GM18867 (cell line): ENCODE measurements at regions not wholly inside any gene's neighbourhood (a gene's known extent, or its start where the extent isn't known, plus 50 kb on each side); places are given as distances from the start of the nearest gene placed in this dataset.
A peak's percentile ranks its signal among the peaks of the same experiment; 100 is the strongest.

Experiments used
- ATAC-seq: cut with Tn5 transposase; IDR thresholded peaks from one replicate; pipeline ENCODE4 v1.9.1; 2021; ENCODE audit warnings: mild to moderate bottlenecking, moderate library complexity; ENCODE audit not compliant: unreplicated experiment

DNA sequence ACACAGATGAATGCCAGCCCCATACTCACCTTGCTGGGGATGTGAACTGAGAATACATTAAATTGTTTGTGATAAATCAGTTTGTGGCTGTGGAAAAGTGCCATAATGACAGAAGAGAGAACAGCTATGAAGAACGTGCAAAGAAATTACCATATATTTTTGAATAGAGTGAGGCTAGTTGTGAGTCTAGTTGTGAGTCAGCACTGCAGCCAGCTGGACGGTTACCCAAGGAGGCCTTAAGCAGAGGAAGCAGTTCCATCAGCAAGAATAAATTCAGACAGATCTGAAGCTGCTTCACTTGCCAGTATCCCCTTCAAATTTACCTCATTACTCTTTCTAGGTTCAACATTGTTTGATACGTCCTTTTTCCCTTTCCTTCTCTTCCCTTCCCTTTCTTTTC is 446.0 kb downstream of the MTRR start:
- no peak for ATAC-seq

DNA sequence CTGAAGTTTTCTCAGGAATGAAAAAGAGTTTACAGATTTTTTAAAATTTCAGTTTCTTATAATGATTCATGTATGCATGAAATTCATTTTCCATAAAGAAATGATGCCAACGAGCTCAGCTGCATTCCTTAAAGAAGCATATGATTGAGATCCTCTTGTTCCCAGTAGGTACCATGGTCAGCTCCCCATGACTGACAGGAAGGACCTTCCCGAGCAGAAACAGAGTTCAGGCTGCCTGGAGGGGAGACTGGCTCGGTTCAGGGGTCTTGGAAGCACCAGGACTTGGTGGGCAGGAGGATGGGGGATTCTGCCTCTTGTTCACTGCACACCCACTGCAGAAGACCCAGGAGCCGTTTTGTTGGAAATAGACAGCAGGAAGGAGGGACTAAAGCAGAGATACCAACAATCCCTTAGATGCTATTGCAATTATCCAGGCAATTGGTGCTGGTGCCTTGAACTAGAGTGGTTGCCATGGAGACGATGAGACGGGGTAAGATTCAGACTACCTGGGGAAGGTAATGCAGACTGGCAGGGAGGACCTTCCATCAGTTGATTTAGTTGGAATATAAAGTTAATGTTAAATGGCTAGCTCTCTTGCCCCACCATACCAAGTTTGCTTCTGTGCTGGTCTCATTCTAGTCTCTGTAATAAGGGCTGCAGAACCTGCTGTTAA is 447.8 kb downstream of the MTRR start:
- no peak for ATAC-seq

DNA sequence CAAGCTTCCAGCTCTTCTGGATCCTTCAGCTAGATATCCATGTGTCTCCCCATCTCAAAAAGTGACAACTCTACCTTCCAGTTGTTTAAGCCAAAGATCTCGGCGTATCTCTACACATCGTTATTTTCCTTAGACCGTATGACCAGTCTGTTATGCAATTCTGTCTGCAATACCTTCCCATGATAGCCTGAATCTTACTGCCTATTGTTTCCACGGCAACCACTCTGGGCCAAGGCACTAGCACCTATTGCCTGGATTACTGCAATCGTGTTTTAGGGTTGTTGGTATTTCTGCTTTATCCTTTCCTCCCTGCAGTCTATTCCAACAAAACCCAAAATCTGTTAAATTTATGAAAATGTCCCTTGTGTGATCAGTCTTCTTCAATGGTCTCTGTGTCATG is 448.4 kb downstream of the MTRR start:
- ATAC-seq, result no peak

DNA sequence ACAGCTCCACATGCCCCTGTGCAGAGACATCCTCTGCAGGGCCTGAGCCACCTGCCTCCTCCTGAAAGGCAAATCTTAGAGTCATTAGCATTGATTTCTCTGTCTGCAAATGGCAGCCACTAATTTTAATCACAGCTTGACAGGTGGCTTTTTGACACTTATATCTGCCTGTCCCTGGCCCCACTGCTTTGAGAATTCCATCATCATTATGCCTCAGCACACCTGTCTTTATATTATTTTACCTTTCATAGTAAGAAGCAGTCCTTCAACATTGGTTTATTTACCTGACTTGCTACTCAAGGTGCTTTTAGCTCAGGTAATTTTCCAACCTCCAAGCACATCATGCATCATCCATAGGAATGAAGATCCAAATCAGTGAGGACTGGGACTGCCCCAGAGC is 451.3 kb downstream of the MTRR start:
- no peak for ATAC-seq

DNA sequence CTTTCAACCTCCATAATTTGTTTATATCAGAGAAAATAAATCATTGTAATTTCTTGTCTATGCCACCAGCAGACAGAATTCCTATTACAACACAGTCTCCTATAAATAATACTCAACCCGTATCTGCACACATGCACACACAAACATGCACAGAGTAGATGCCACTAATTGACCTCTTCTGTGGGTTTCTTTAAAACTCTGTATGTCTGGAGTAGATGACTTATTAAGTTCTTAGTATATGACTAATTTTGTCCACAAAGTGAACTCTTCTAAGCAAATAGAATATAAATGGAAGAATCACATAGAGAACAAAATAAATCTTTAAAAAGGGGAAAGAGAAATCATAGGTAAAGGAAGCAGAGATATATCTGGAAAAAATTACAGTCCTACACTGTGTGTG is 452.3 kb downstream of the MTRR start:
- no peak for ATAC-seq

GRCh38 chr5:8322484-8322883 is 453.5 kb downstream of the MTRR start:
- no peak for ATAC-seq

DNA sequence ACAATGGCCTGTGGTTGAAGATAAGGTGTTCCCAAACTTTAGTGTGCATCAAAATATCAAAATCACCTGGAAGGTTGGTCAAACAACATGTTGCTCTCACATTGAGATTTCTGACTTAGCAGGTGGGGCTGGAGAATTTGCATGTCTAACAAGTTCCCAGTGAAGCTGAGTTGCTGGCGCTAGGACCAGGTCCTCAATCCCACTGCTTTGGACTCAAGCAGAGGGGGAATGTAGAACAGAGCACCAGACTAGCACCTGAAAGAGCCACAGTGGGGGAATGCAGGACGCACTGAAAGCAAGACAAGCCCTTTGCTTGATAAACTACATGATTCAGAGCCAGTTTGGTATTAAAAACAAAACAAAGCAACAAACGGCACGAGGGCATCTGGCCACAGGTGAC is 458.1 kb downstream of the MTRR start:
- no peak for ATAC-seq

GRCh38 chr5:8329773-8330172 is 460.8 kb downstream of the MTRR start:
- ATAC-seq, result no peak

- no peak for ATAC-seq
Measured at GRCh38 chr5:8332666-8333445, 463.9 kb downstream of the MTRR start.

DNA sequence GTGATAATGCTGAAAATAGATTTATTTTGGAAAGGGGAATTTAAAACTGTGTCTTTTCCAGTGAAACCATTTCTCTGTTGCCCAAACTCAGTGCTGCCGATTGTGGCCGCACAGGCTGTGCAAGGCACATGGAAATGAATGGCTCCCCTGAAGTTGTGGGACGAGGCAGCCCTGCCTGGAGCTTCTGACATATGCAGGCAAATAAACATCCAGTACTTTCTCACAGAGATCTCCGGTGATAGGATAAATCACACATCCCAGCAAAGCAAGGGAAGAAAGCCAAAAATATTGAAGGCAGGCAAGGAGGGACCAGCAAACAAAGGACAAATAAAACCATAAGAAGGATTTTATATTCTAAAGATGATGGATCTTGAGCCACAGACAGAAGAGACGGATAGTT is 464.5 kb downstream of the MTRR start:
- ATAC-seq, result no peak

- ATAC-seq, result no peak
Measured at GRCh38 chr5:8333977-8334376, 465.0 kb downstream of the MTRR start.

GRCh38 chr5:8340261-8340660 is 471.3 kb downstream of the MTRR start:
- no peak for ATAC-seq

- peak; percentile 81 for ATAC-seq
Measured at GRCh38 chr5:8340739-8341344, 471.9 kb downstream of the MTRR start.

DNA sequence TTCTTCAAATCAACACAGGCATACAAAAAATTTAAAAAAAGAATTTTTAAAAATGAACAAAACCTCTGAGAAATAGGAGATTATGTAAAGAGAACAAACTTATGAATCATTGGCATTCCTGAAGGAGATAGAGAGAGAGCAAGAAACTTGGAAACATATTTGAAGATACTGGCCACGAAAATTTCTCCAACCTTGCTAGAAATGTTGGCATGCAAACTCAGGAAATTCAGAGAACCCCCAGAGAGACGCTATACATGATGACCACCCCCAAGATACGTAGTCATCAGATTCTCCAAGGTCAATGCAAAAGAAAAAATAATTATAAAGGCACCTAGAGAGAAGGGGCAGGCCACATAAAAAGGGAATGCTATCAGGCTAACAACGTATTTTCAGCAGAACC is 472.5 kb downstream of the MTRR start:
- no peak for ATAC-seq

DNA sequence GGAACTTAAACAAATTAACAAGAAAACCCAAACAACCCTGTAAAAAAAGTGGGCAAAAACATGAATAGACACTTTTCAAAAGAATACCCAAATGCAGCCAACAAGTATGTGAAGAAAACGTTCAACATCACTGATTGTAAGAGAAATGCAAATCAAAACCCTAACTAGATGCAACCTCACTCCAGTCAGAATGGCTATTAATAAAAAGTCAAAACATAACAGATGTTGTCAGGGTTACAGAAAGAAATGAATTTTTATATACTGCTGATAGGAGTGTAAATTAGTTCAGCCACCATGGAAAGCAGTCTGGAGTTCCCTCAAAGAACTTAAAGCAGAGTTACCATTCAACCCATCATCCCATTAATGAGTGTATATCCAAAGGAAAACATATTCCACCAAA is 479.0 kb downstream of the MTRR start:
- ATAC-seq, result no peak

DNA sequence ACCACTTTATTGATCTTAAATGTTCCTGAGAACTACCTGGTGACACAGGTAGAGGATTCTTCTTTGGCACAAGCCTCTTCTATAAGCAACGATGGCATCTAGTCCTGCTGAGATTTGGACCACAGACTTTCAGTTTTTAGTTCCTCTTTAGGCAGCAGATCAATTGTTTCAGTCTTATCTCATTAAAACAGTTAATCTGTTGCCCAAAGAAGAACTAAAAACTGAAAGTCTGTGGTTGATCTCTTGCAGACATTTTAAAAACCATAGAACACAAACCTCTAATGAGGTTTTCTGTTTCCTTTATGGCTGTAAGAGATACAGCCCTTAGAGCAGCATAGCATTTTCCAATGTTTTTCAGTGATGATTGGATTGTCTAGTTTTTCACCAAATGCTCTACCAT is 480.9 kb downstream of the MTRR start:
- peak; percentile 99 for ATAC-seq

DNA sequence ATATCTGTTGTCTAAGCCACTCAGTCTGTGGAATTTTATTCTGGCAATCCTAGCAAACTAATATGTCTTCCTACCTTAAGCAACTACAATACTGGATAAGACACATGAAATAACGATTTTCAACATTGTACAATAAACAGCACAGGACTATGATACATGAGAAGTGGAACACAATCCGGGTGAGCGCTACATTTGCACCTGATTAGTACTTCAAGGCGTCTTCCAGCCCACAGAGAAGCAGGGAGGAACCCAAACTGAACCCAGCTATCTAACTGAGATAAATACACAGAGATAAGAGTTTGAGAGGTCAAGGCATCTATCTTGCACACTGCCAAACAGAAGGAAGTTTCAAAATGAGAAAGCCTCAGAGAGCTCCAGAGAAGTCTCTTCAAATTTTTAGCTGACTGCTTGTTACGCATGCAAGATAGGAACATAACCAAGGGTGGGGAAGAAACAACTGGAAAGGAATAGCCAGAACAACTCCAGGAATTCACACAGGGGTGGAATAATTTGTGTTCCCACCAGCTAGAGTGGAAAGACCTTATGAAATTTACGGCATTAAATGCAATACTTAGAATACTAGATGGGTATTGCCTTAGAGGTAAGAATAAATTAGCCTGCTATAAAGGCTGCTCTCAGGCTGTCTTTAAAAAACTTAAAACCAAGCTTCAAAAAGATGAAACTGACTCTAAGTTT is 481.8 kb downstream of the MTRR start:
- ATAC-seq, result no peak

GRCh38 chr5:8355981-8356380 is 487.0 kb downstream of the MTRR start:
- ATAC-seq, result no peak

- no peak for ATAC-seq
Measured at GRCh38 chr5:8360012-8360411, 491.1 kb downstream of the MTRR start.

DNA sequence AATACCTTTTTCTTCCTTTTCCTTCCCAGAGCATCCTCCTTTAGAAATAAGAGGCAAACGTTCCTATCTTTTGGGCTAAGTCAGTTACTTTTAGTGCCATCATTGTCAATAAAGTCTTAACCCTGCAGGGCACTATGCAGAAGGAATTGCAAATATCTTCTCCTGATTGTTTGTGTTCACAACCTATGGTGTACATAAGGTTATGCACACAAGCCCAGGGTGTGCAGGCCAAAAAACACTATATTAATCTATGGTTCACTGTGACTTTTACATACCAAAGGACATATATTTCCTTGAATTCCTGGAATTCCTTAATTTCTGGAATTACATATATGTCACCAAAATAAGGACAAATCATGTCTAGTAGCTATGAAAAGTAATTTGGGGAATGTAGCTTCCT is 493.5 kb downstream of the MTRR start:
- ATAC-seq, result no peak

GRCh38 chr5:8363138-8363537 is 494.2 kb downstream of the MTRR start:
- no peak for ATAC-seq

GRCh38 chr5:8366266-8366665 is 497.3 kb downstream of the MTRR start:
- no peak for ATAC-seq
